T1000 (cell line): ENCODE measurements at regions not wholly inside any gene's neighbourhood (a gene's known extent, or its start where the extent isn't known, plus 50 kb on each side); places are given as distances from the start of the nearest gene placed in this dataset.
"Not testable (repeated sequence)": the region's sequence is repeated elsewhere in the genome, so short reads cannot be mapped to it uniquely, and the experiment has no call there.

Experiments
- DNase-seq: peaks from one replicate; lab custom pipeline; 2025; ENCODE audit warnings: mixed read lengths; lab: John Stamatoyannopoulos, UW

- DNase-seq, result not testable (repeated sequence)
These were observed 67.9 kb upstream of the FST start for GRCh38 chr5:53412499-53412898.

GRCh38 chr5:53416144-53416738 is 64.2 kb upstream of the FST start:
- no peak for DNase-seq

- no peak for DNase-seq
These were observed 62.0 kb upstream of the FST start for GRCh38 chr5:53418409-53418808.

GRCh38 chr5:53418826-53419658 is 61.4 kb upstream of the FST start:
- no peak for DNase-seq

- DNase-seq, result no peak
These were observed 57.9 kb upstream of the FST start for GRCh38 chr5:53422539-53422938.

GRCh38 chr5:53423724-53424123 is 56.7 kb upstream of the FST start:
- DNase-seq, result no peak

GRCh38 chr5:53424686-53425615 is 55.5 kb upstream of the FST start:
- DNase-seq, result peak; percentile 30

GRCh38 chr5:53425687-53426511 is 54.5 kb upstream of the FST start:
- no peak for DNase-seq

GRCh38 chr5:53426512-53426830 is 54.0 kb upstream of the FST start:
- DNase-seq, result no peak

- no peak for DNase-seq
These were observed 53.6 kb upstream of the FST start for GRCh38 chr5:53426878-53427277.

GRCh38 chr5:53427965-53428364 is 52.5 kb upstream of the FST start:
- DNase-seq, result no peak

- no peak for DNase-seq
These were observed 50.7 kb upstream of the FST start for GRCh38 chr5:53429706-53430105.

GRCh38 chr5:53430618-53431252 is 49.7 kb upstream of the FST start:
- DNase-seq, result no peak
